Amniotic epithelial cell (primary cell): ENCODE measurements at regions not wholly inside any gene's neighbourhood (a gene's known extent, or its start where the extent isn't known, plus 50 kb on each side); places are given as distances from the start of the nearest gene placed in this dataset.

ENCODE experiments used
- DNase-seq: peaks from one replicate; pipeline ENCODE4 v3.0.0-alpha.2; 2010; ENCODE audit warnings: low read depth

GRCh38 chr3:153976891-153977554, 144.2 kb upstream of the ARHGEF26 start:
- DNase-seq, result no peak

DNA sequence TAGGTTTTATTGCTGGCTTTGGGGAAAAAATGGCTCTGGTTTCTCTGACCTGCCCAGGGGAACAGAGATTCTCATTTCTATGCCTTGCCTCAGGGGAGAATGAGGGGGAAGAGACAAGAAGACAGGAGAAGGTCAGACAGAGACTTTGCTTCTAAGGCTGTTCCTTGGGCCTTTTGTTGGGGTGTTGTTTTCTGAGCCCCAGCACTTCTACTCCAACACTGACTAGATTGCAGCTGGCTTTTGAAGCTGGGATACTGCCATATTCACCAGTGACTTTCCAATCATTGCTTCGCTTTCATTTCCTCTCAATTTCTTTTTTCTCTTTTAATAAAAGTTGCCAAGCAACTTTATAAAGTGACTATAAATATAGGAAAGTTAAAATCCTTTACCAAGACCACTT, 143.2 kb upstream of the ARHGEF26 start:
- DNase-seq, result no peak

GRCh38 chr3:153979418-153980251, 141.6 kb upstream of the ARHGEF26 start:
- no peak for DNase-seq

- no peak for DNase-seq
These were observed 141.0 kb upstream of the ARHGEF26 start for GRCh38 chr3:153980252-153980590.

DNA sequence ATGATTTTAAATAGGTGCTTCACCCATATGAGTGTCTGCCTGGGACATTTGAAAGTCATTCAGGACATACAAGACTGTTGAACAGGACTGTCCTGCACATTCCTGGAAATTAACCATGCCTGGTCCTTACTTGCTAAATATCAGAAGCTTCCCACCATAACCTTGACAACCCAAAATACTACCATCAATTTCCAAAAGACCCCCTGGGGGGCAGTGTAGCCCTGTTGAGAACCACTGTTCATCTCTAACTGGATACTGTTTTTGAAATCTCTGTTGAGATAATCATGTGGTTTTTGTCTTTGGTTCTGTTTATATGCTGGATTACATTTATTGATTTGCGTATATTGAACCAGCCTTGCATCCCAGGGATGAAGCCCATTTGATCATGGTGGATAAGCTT, 123.8 kb upstream of the ARHGEF26 start:
- DNase-seq, result peak; percentile 7

DNA sequence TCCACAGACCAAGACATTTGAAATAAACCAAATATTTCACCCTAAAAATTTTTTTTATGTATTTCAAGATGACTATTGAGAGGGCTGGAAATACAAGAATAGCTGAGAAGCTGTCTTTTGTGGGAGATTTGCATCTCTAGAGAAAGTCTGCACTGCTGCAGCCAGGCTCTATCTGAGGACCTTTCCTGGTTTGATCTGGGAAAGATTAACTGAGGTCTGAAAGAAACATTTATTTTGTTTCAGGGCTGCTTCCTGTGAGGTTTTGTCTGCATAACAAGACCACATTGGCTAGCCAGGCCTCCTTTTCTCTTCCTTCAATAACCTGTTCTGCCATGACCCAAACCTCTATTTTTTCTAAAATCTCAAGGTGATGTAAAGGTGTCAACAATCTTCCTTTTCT, 117.5 kb upstream of the ARHGEF26 start:
- no peak for DNase-seq

DNA sequence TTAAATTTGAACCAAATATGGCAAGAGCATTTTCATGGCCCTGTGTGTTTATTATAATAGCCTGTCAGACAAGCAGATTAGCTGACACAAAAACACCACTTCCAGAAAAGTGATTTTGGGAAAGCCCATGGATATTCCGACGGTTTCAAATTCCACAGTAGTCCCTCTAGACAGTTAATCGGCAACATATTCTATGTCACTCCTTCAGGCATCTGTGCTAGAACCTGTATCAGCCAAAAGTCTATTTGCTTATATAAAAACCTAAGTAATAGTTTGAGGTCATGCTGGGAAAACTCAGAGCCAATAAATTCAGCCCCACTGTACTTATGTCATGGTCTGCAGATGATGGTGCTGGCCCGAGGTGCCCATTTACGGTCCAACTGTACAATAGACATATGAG, 110.2 kb upstream of the ARHGEF26 start:
- no peak for DNase-seq

- DNase-seq, result no peak
These were observed 107.5 kb upstream of the ARHGEF26 start for GRCh38 chr3:154013736-154014135.

DNA sequence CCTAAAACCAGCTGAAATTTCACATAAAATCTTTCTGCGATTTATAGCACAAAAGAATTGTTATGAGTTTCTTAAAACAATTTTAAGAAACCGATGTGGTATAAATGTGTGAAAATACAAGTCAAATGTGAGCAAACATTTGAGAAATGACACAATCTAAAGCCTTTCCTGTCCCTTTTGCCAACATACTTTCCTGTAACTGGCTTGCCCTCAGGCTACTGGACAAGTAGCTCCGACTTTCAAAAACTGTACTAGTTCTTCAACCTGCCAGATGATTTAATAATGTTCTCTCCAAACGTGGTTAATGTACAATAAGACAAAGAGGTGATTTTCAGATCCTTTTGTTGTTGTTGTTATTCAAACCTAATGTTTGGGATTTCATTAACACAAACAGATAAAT, 105.9 kb upstream of the ARHGEF26 start:
- no peak for DNase-seq

- peak; percentile 4 for DNase-seq
These were observed 103.0 kb upstream of the ARHGEF26 start for GRCh38 chr3:154018100-154018696.

DNA sequence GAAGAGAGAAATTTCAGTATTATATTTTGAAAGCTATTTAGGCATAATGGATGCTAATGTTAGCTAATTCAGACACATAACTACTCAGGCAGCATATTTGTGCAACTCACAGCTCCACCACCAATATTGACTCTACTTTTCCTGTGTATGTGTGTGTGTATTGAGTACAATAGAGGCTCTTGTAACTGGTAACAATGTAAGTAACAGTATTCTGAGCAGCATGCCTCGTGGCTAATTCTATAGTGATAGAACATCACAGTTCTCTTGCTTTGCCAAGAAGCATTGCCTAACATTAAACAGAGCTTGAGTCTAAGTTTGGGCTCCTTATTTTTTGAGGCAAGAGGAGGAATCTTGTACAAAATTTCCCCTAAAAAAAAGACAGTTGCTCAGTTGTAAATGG, 98.6 kb upstream of the ARHGEF26 start:
- DNase-seq, result no peak

- DNase-seq, result no peak
These were observed 98.0 kb upstream of the ARHGEF26 start for GRCh38 chr3:154023148-154023547.

- no peak for DNase-seq
These were observed 96.2 kb upstream of the ARHGEF26 start for GRCh38 chr3:154025007-154025406.

GRCh38 chr3:154029926-154030325, 91.3 kb upstream of the ARHGEF26 start:
- no peak for DNase-seq

- DNase-seq, result no peak
These were observed 86.3 kb upstream of the ARHGEF26 start for GRCh38 chr3:154034797-154035330.

DNA sequence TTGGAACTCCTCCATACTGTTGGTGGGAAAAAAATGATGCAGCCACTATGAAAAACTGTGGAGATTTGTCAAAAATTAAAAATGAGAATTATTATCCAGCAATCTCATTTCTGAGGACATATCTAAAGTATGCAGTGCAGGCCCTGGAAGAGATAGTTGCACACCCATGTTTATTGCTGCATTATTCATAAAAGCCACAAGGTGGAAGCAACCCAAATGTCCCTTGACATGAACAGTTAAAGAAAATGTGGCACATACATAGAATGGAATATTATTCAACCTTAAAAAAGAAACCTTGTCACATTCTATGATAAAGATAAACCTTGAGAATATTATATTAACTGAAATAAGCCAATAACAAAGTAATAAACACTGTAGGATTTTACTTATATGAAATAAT, 80.9 kb upstream of the ARHGEF26 start:
- DNase-seq, result peak; percentile 35

DNA sequence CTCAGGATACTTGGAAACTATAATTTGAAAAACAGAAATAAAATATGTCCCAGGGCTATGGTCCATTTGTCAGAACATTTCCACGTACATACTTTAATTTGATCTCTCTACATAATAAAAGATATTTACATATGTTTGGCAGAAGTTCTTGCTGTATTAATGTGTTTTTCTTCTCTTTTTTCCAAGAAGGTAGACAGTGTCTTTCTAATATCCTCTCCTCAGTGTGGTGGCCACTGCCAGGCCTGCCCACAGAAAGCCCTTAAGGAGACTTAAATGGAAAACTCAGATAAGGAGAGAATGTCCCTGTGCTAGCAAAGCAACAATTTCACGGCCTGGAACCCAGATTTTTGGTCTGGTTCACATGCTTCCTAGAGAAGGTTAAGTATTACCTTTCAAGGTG, 76.5 kb upstream of the ARHGEF26 start:
- no peak for DNase-seq

DNA sequence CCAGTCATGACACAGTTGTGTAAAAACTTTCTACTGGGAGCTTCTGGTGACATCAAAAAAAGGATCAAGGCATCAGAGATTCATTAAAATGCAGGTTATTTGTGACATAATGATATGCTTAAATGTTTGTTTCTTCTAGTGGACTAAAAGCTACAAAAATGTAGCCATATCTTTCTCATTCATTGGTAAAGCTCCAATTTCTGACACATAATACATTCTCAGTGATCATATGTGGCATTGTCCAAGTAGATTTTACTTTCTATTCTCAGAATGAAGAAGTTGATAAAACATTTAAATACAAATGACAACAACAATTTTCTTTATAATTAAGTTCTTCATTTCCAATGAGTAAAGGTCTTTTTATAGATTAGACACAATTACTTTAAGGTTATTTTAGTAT, 71.0 kb upstream of the ARHGEF26 start:
- no peak for DNase-seq

DNA sequence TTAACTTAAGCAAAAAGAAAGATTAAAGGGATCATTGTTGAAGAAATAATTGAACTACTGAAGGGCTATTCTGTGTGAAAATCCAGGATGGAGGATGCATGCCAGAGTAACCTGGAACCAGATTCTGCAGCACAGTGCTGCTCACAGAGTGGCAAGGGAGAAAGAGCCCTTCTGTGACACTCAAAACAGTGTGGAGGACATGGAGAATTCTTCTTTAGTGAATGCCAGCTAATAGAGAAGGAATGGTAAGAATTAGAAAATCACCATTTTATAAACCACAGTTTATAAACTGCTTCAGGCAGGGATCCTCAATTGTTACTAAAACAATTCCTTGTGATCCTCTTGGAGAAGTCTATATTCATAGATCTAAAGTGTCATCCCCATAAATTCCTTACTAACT, 70.4 kb upstream of the ARHGEF26 start:
- DNase-seq, result no peak

DNA sequence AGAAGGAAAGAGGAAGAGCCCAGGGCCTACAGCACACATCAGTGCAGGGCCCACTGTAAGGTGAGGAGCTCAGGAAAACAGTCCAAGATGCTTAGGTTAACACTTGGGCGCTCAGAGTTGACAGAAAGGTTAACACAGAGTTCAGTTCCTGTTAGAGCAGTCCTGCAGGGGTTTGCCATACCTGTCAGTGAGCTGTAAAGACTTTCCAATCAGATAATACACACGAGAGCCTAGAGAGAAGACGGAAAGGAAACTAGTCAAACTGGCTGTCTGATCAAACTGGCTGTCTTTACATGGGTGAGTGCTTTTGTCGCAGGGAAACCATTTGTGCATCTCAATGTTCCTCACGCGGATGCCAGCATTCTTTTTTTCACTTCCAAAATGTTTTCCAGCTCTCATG, 61.4 kb upstream of the ARHGEF26 start:
- DNase-seq, result no peak

GRCh38 chr3:154060238-154061000, 60.8 kb upstream of the ARHGEF26 start:
- DNase-seq, result peak; percentile 84

GRCh38 chr3:154061001-154061370, 60.2 kb upstream of the ARHGEF26 start:
- DNase-seq, result no peak
